GM21786 (cell line): ENCODE measurements at regions not wholly inside any gene's neighbourhood (a gene's known extent, or its start where the extent isn't known, plus 50 kb on each side); places are given as distances from the start of the nearest gene placed in this dataset.
A peak's percentile ranks its signal among the peaks of the same experiment; 100 is the strongest.

Experiments used
- ATAC-seq: cut with Tn5 transposase; IDR thresholded peaks from one replicate; pipeline ENCODE4 v1.9.1; 2021; ENCODE audit not compliant: unreplicated experiment

- no peak for ATAC-seq
These were observed 735.3 kb downstream of the PCDH18 start for GRCh38 chr4:136796953-136797352.

GRCh38 chr4:136793848-136794247, 738.4 kb downstream of the PCDH18 start:
- ATAC-seq, result no peak

GRCh38 chr4:136784326-136784725, 748.0 kb downstream of the PCDH18 start:
- no peak for ATAC-seq

- no peak for ATAC-seq
These were observed 762.6 kb downstream of the PCDH18 start for GRCh38 chr4:136769717-136770116.

- ATAC-seq, result no peak
These were observed 763.4 kb downstream of the PCDH18 start for GRCh38 chr4:136768925-136769275.

- no peak for ATAC-seq
These were observed 763.9 kb downstream of the PCDH18 start for GRCh38 chr4:136768213-136768924.

GRCh38 chr4:136763919-136764318, 768.4 kb downstream of the PCDH18 start:
- ATAC-seq, result no peak

- no peak for ATAC-seq
These were observed 776.8 kb downstream of the PCDH18 start for GRCh38 chr4:136755531-136755916.

- ATAC-seq, result no peak
These were observed 777.3 kb downstream of the PCDH18 start for GRCh38 chr4:136754810-136755530.

GRCh38 chr4:136751556-136751955, 780.7 kb downstream of the PCDH18 start:
- no peak for ATAC-seq

GRCh38 chr4:136750897-136751296, 781.4 kb downstream of the PCDH18 start:
- ATAC-seq, result no peak

- ATAC-seq, result no peak
These were observed 782.3 kb downstream of the PCDH18 start for GRCh38 chr4:136749989-136750388.

- no peak for ATAC-seq
These were observed 783.5 kb downstream of the PCDH18 start for GRCh38 chr4:136748773-136749172.

- ATAC-seq, result no peak
These were observed 784.1 kb downstream of the PCDH18 start for GRCh38 chr4:136748165-136748564.

- no peak for ATAC-seq
These were observed 789.1 kb downstream of the PCDH18 start for GRCh38 chr4:136743238-136743637.

- no peak for ATAC-seq
These were observed 790.0 kb downstream of the PCDH18 start for GRCh38 chr4:136742333-136742732.

- no peak for ATAC-seq
These were observed 790.8 kb downstream of the PCDH18 start for GRCh38 chr4:136741468-136741867.

- ATAC-seq, result no peak
These were observed 792.0 kb downstream of the PCDH18 start for GRCh38 chr4:136740326-136740725.

- no peak for ATAC-seq
These were observed 795.2 kb downstream of the PCDH18 start for GRCh38 chr4:136737066-136737465.

- ATAC-seq, result no peak
These were observed 801.3 kb downstream of the PCDH18 start for GRCh38 chr4:136731025-136731424.

GRCh38 chr4:136725286-136726081, 806.8 kb downstream of the PCDH18 start:
- ATAC-seq, result no peak

GRCh38 chr4:136713140-136713539, 819.2 kb downstream of the PCDH18 start:
- ATAC-seq, result peak; percentile 74
